SK-N-SH treated with all-trans-retinoic acid at 6 μM for 48 hours (cell line): ENCODE measurements at regions not wholly inside any gene's neighbourhood (a gene's known extent, or its start where the extent isn't known, plus 50 kb on each side); places are given as distances from the start of the nearest gene placed in this dataset.

Experiments
- ARNTL ChIP-seq: fragments of 450-650 bp; formaldehyde crosslinking; IDR thresholded peaks from 2 replicates; pipeline ENCODE4 v1.5.0; 2020; ENCODE audit warnings: low read depth, mild to moderate bottlenecking, moderate library complexity, borderline replicate concordance
- GLIS3 ChIP-seq: fragments of 250-450 bp; sonication (Bioruptor Pico); IDR thresholded peaks from 2 replicates; pipeline ENCODE4 v1.5.0; 2020; ENCODE audit warnings: mild to moderate bottlenecking, moderate library complexity
- RARB ChIP-seq: fragments of 250-450 bp; sonication (Bioruptor Pico); IDR thresholded peaks from 2 replicates; pipeline ENCODE4 v1.8.0; 2021; ENCODE audit warnings: mild to moderate bottlenecking, moderate library complexity
- SNAI2 ChIP-seq: fragments of 250-450 bp; sonication (Bioruptor Pico); IDR thresholded peaks from 2 replicates; pipeline ENCODE4 v1.5.0; 2020; ENCODE audit warnings: mild to moderate bottlenecking, moderate library complexity
- TF ChIP-seq, protein P1 (sequence below): fragments of 250-450 bp; sonication (Bioruptor Pico); IDR thresholded peaks from 2 replicates; pipeline ENCODE4 v1.5.1; 2020; ENCODE audit warnings: low read depth, mild to moderate bottlenecking, moderate library complexity

DNA sequence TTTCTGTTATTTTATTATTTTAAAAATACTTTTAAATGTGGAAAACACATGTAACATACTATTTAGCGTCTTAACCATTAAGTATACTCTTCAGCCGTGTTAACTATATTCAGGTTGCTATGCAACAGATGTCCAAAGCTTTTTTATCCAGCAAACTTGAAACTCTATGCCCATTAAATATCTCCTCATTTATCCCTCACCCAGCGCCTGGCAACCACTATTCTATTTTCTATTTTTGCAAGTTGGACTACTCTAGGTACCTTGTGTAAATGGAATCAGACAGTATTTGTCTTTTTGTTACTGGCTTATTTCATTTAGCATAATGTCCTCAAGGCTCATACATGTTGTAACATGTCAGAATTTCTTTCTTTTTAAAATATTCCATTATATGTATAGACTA lies 174.6 kb downstream of the PCDH10 start:
- TF ChIP-seq RARB (CRISPR knock-in tag) (no peak), GLIS3 (CRISPR knock-in tag) (no peak), SNAI2 (CRISPR knock-in tag) (no peak), ARNTL (CRISPR knock-in tag) (no peak)
- TF ChIP-seq, protein P1, sequence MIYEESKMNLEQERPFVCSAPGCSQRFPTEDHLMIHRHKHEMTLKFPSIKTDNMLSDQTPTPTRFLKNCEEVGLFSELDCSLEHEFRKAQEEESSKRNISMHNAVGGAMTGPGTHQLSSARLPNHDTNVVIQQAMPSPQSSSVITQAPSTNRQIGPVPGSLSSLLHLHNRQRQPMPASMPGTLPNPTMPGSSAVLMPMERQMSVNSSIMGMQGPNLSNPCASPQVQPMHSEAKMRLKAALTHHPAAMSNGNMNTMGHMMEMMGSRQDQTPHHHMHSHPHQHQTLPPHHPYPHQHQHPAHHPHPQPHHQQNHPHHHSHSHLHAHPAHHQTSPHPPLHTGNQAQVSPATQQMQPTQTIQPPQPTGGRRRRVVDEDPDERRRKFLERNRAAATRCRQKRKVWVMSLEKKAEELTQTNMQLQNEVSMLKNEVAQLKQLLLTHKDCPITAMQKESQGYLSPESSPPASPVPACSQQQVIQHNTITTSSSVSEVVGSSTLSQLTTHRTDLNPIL (CRISPR knock-in tag), result no peak
